Neutrophil (primary cell): ENCODE measurements at regions not wholly inside any gene's neighbourhood (a gene's known extent, or its start where the extent isn't known, plus 50 kb on each side); places are given as distances from the start of the nearest gene placed in this dataset.

ENCODE experiments used
- H3K27ac ChIP-seq: fragments of 200-600 bp; sonication (generic); 2 replicates; pipeline ENCODE4 v1.5.1; 2016; ENCODE audit warnings: mild to moderate bottlenecking, moderate library complexity
- H3K27me3 ChIP-seq: fragments of 200-600 bp; sonication (generic); 2 replicates; pipeline ENCODE4 v1.6.0; 2016; ENCODE audit warnings: mild to moderate bottlenecking
- H3K36me3 ChIP-seq: fragments of 200-600 bp; sonication (generic); 2 replicates; pipeline ENCODE4 v1.5.1; 2017
- H3K4me1 ChIP-seq, 2 experiments: fragments of 200-600 bp in 1 of 2; sonication (generic) in 1 of 2; 1 replicate in 1 of 2; 2 replicates in 1 of 2; pipeline versions ENCODE4 v1.5.1 to v1.6.1; 2013 to 2016; ENCODE audit warnings: low read depth in 1 of 2, low read length in 1 of 2, mild to moderate bottlenecking in 1 of 2, moderate library complexity in 1 of 2; ENCODE audit not compliant: control insufficient read depth in 1 of 2, insufficient read depth in 1 of 2
- H3K4me3 ChIP-seq, 2 experiments: fragments of 200-600 bp in 1 of 2; sonication (generic) in 1 of 2; 1 replicate in 1 of 2; 2 replicates in 1 of 2; pipeline ENCODE4 v1.5.1; 2013 to 2016; ENCODE audit warnings: low read depth in 1 of 2, low read length in 1 of 2, mild to moderate bottlenecking in 1 of 2, moderate library complexity in 1 of 2
- H3K9me3 ChIP-seq: fragments of 200-600 bp; sonication (generic); 2 replicates; pipeline ENCODE4 v1.5.1; 2016
- CTCF ChIP-seq: fragments of 200-600 bp; sonication (generic); IDR thresholded peaks from 2 replicates; pipeline ENCODE4 v1.5.1; 2016; ENCODE audit warnings: antibody characterized with exemption

- H3K27me3 ChIP-seq: no peaks in the 10 kb centered on the region
Observed at GRCh38 chr2:16071865-16072637, 131.7 kb downstream of the MYCN start.

GRCh38 chr2:16071039-16071864, 130.9 kb downstream of the MYCN start:
- Histone ChIP-seq H3K4me1 (no peaks in the 10 kb centered on the region), H3K36me3 (no peaks in the 10 kb centered on the region), H3K27ac (no peak overlapping the region), H3K27me3 (no peaks in the 10 kb centered on the region), H3K9me3 (no peaks in the 10 kb centered on the region), H3K4me3 (no peak overlapping the region)
- no peak for TF ChIP-seq CTCF

More at GRCh38 chr2:16071865-16072637, 131.7 kb downstream of the MYCN start:
- no peak for TF ChIP-seq CTCF
- H3K36me3 ChIP-seq: no peaks in the 10 kb centered on the region
- H3K4me3 ChIP-seq: no peak overlapping the region
- H3K27ac ChIP-seq: no peak overlapping the region
- H3K9me3 ChIP-seq: no peaks in the 10 kb centered on the region
- no peaks in the 10 kb centered on the region for H3K4me1 ChIP-seq

GRCh38 chr2:16070648-16070971, 130.3 kb downstream of the MYCN start:
- Histone ChIP-seq H3K4me3 (no peak overlapping the region), H3K36me3 (no peaks in the 10 kb centered on the region), H3K27ac (no peak overlapping the region), H3K9me3 (no peaks in the 10 kb centered on the region), H3K27me3 (no peaks in the 10 kb centered on the region), H3K4me1 (no peaks in the 10 kb centered on the region)
- no peak for TF ChIP-seq CTCF

GRCh38 chr2:16069933-16070647, 129.7 kb downstream of the MYCN start:
- Histone ChIP-seq H3K4me1 (no peaks in the 10 kb centered on the region), H3K27ac (no peak overlapping the region), H3K27me3 (no peaks in the 10 kb centered on the region), H3K4me3 (no peak overlapping the region), H3K9me3 (no peaks in the 10 kb centered on the region), H3K36me3 (no peaks in the 10 kb centered on the region)
- TF ChIP-seq CTCF: no peak

- Histone ChIP-seq H3K27me3 (no peaks in the 10 kb centered on the region), H3K36me3 (no peaks in the 10 kb centered on the region), H3K4me1 (no peaks in the 10 kb centered on the region), H3K4me3 (no peak overlapping the region), H3K9me3 (no peaks in the 10 kb centered on the region), H3K27ac (no peak overlapping the region)
- no peak for TF ChIP-seq CTCF
Observed at GRCh38 chr2:16069663-16069932, 129.2 kb downstream of the MYCN start.
